Caco-2 (cell line): ENCODE measurements at regions not wholly inside any gene's neighbourhood (a gene's known extent, or its start where the extent isn't known, plus 50 kb on each side); places are given as distances from the start of the nearest gene placed in this dataset.

Experiments used
- BruUV-seq: library from RNA; stranded (reverse); fragments of 400-500 nt; replicated peaks from 2 replicates; lab custom pipeline; 2021; lab: Mats Ljungman, UMichigan
- CTCF ChIA-PET: fragments of 300-600 bp; sonication (Branson Sonifier 250); formaldehyde crosslinking; loops from one replicate; lab custom pipeline; 2022; ENCODE audit warnings: antibody characterized with exemption; lab: Charles Lee
- POLR2A ChIA-PET: fragments of 300-600 bp; sonication (Branson Sonifier 250); formaldehyde crosslinking; loops from one replicate; lab custom pipeline; 2022; ENCODE audit warnings: antibody characterized with exemption; lab: Charles Lee
- DNase-seq, 2 experiments: peaks; one replicate each; pipeline versions ENCODE4 v3.0.0 to v3.0.0-alpha.2; 2020 to 2022
- H3K27me3 ChIP-seq: replicated peaks from 2 replicates; pipeline ENCODE4 v1.6.0; 2011; ENCODE audit warnings: low read length; ENCODE audit not compliant: control insufficient read depth, insufficient read depth
- H3K36me3 ChIP-seq: 2 replicates; pipeline ENCODE4 v1.5.1; 2011; ENCODE audit warnings: low read length; ENCODE audit not compliant: control insufficient read depth, insufficient read depth
- H3K4me1 ChIP-seq: fragments of 250-450 bp; sonication (Bioruptor Pico); 2 replicates; pipeline ENCODE4 v1.5.1; 2020; ENCODE audit warnings: mild to moderate bottlenecking
- H3K4me3 ChIP-seq: 2 replicates; pipeline ENCODE4 v1.5.1; 2011; ENCODE audit warnings: low read depth, mild to moderate bottlenecking, control low read depth, low read length
- H3K9me3 ChIP-seq: fragments of 250-450 bp; sonication (Bioruptor Pico); 2 replicates; pipeline ENCODE4 v1.5.1; 2020; ENCODE audit warnings: mild to moderate bottlenecking, moderate library complexity
- H3K27ac Mint-ChIP-seq: one replicate; pipeline ENCODE4 v1.8.0; 2022; ENCODE audit warnings: mixed read lengths; ENCODE audit not compliant: unreplicated experiment
- H3K27me3 Mint-ChIP-seq: one replicate; pipeline ENCODE4 v1.8.0; 2022; ENCODE audit warnings: mixed read lengths; ENCODE audit not compliant: insufficient read depth, unreplicated experiment
- H3K36me3 Mint-ChIP-seq: one replicate; pipeline ENCODE4 v1.8.0; 2022; ENCODE audit warnings: mild to moderate bottlenecking, mixed read lengths; ENCODE audit not compliant: insufficient read depth, unreplicated experiment
- H3K4me1 Mint-ChIP-seq: one replicate; pipeline ENCODE4 v1.8.0; 2022; ENCODE audit warnings: low read depth, mixed read lengths; ENCODE audit not compliant: unreplicated experiment
- H3K4me3 Mint-ChIP-seq: one replicate; pipeline ENCODE4 v1.8.0; 2022; ENCODE audit warnings: mild to moderate bottlenecking, moderate library complexity, mixed read lengths; ENCODE audit not compliant: unreplicated experiment
- H3K9me3 Mint-ChIP-seq: one replicate; pipeline ENCODE4 v1.8.0; 2022; ENCODE audit warnings: mixed read lengths; ENCODE audit not compliant: unreplicated experiment
- CTCF ChIP-seq, 2 experiments: fragments of 200-600 bp in 1 of 2; IDR thresholded peaks; 1 replicate in 1 of 2; 2 replicates in 1 of 2; pipeline versions ENCODE4 v1.5.1 to v1.8.0; 2011 to 2022; ENCODE audit warnings: antibody characterized with exemption in 1 of 2, control low read depth in 1 of 2, inconsistent platforms in 1 of 2, low read depth in 1 of 2, low read length in 1 of 2, mild to moderate bottlenecking in 1 of 2, moderate library complexity in 1 of 2; ENCODE audit not compliant: insufficient read depth in 1 of 2, severe bottlenecking in 1 of 2, unreplicated experiment in 1 of 2
- intact Hi-C: fragments of 100-400 bp; cut with micrococcal nuclease; formaldehyde crosslinking; loops from one replicate; pipeline ENCODE4 v1.10.0; 2022; ENCODE audit not compliant: unreplicated experiment

GRCh38 chr2:59068255-59068654, 827.1 kb upstream of the FANCL start:
- Mint-ChIP-seq H3K36me3 (no peaks in the 10 kb centered on the region), H3K27me3 (peaks cover 3% of the 10 kb centered on the region), H3K27ac (no peak overlapping the region), H3K9me3 (peaks cover 17% of the 10 kb centered on the region), H3K4me1 (no peaks in the 10 kb centered on the region), H3K4me3 (no peak overlapping the region)
- no peaks in the 10 kb centered on the region for H3K27me3 ChIP-seq
- peaks cover 3% of the 10 kb centered on the region; the same call in 1 of the 2 replicates for H3K4me1 ChIP-seq
- no TSS peak for BruUV-seq
- DNase-seq: no peak
- ChIA-PET POLR2A (no interaction called here), CTCF (no interaction called here)
- no peak overlapping the region for H3K4me3 ChIP-seq
- TF ChIP-seq CTCF (IDR thresholded peaks at IDR 0.05; ENCODE audit: insufficient read depth in 1 of 2, low read depth in 1 of 2, low read length in 1 of 2, severe bottlenecking in 1 of 2, unreplicated experiment in 1 of 2): no peak
- intact Hi-C loops: no loop called here
- no peaks in the 10 kb centered on the region for H3K9me3 ChIP-seq
- no peaks in the 10 kb centered on the region for H3K36me3 ChIP-seq

DNA sequence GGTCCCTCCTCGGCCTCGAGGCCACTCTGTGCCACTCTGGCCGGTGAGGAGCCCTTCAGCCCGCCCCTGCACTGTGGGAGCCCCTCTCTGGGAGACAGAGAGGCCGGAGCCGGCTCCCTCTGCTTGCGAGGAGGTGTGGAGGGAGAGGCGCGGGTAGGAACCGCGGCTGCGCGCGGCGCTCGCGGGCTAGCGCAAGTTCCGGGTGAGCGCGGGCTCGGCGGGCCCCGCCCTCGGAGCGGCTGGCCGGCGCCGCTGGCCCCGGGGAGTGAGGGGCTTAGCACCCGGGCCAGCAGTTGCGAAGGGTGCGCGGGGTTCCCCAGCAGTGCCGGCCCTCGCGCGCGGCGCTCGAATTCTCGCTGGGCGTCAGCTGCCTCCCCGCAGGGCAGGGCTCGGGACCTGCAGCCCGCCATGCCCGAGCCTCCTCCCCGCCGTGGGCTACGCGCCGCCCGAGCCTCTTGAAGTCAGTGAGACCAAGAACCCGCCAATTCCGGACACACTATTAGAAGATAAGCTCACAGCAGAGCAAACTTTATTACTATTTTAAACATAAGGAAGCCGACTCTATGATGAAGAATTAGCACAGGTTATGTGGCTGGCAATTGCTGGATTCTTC, 825.8 kb upstream of the FANCL start:
- BruUV-seq: no TSS peak
- Mint-ChIP-seq H3K4me1 (no peaks in the 10 kb centered on the region), H3K27me3 (peaks cover 3% of the 10 kb centered on the region), H3K4me3 (no peak overlapping the region), H3K36me3 (no peaks in the 10 kb centered on the region), H3K9me3 (peaks cover 13% of the 10 kb centered on the region), H3K27ac (no peak overlapping the region)
- intact Hi-C loops: no loop called here
- Histone ChIP-seq H3K4me3 (no peak overlapping the region), H3K27me3 (no peaks in the 10 kb centered on the region), H3K4me1 (no peaks in the 10 kb centered on the region), H3K36me3 (no peaks in the 10 kb centered on the region), H3K9me3 (no peaks in the 10 kb centered on the region)
- no peak for DNase-seq
- no peak for TF ChIP-seq CTCF (IDR thresholded peaks at IDR 0.05; ENCODE audit: insufficient read depth in 1 of 2, low read depth in 1 of 2, low read length in 1 of 2, severe bottlenecking in 1 of 2, unreplicated experiment in 1 of 2)
- ChIA-PET POLR2A (no interaction called here), CTCF (no interaction called here)

GRCh38 chr2:59047373-59047995, 806.4 kb upstream of the FANCL start:
- no peaks in the 10 kb centered on the region for H3K36me3 ChIP-seq
- POLR2A ChIA-PET: no interaction called here
- H3K27ac Mint-ChIP-seq: no peak overlapping the region
- no peaks in the 10 kb centered on the region for H3K4me1 Mint-ChIP-seq
- H3K4me3 Mint-ChIP-seq: no peak overlapping the region
- DNase-seq: no peak
- no peaks in the 10 kb centered on the region for H3K27me3 ChIP-seq
- no peak for TF ChIP-seq CTCF (IDR thresholded peaks at IDR 0.05; ENCODE audit: insufficient read depth in 1 of 2, low read depth in 1 of 2, low read length in 1 of 2, severe bottlenecking in 1 of 2, unreplicated experiment in 1 of 2)
- intact Hi-C loops: no loop called here
- H3K4me3 ChIP-seq: no peak overlapping the region
- BruUV-seq: no TSS peak
- no peaks in the 10 kb centered on the region for H3K36me3 Mint-ChIP-seq
- H3K27me3 Mint-ChIP-seq: peaks cover 5% of the 10 kb centered on the region
- no peaks in the 10 kb centered on the region for H3K9me3 Mint-ChIP-seq
- no peaks in the 10 kb centered on the region for H3K9me3 ChIP-seq
- CTCF ChIA-PET: no interaction called here
- no peaks in the 10 kb centered on the region for H3K4me1 ChIP-seq
